HG03521 (cell line): ENCODE measurements at regions not wholly inside any gene's neighbourhood (a gene's known extent, or its start where the extent isn't known, plus 50 kb on each side); places are given as distances from the start of the nearest gene placed in this dataset.
"Not testable (repeated sequence)": the region's sequence is repeated elsewhere in the genome, so short reads cannot be mapped to it uniquely, and the experiment has no call there.

Experiments used
- ATAC-seq: cut with Tn5 transposase; IDR thresholded peaks from one replicate; pipeline ENCODE4 v1.9.1; 2021; ENCODE audit warnings: mild to moderate bottlenecking, moderate library complexity; ENCODE audit not compliant: unreplicated experiment

DNA sequence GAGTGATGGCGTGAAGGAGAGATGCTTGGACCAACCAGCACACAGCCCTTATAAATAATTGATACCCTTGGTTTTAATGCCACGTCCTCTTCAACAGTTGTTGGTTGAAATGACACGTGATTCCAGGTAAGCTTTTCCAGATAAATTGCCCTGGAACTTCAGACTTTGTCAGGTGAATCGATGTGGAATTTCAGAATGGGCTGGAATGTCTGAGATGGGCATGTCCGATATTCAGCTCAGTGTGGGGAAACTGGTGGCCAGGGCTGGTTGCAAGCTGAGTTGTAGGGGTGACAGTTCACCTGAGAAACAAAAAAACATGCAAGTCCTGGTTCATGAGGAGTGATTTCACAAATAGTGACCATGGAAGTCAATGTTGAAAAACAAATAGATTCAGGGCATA is 104.0 kb upstream of the PRKX start:
- ATAC-seq = not testable (repeated sequence)

DNA sequence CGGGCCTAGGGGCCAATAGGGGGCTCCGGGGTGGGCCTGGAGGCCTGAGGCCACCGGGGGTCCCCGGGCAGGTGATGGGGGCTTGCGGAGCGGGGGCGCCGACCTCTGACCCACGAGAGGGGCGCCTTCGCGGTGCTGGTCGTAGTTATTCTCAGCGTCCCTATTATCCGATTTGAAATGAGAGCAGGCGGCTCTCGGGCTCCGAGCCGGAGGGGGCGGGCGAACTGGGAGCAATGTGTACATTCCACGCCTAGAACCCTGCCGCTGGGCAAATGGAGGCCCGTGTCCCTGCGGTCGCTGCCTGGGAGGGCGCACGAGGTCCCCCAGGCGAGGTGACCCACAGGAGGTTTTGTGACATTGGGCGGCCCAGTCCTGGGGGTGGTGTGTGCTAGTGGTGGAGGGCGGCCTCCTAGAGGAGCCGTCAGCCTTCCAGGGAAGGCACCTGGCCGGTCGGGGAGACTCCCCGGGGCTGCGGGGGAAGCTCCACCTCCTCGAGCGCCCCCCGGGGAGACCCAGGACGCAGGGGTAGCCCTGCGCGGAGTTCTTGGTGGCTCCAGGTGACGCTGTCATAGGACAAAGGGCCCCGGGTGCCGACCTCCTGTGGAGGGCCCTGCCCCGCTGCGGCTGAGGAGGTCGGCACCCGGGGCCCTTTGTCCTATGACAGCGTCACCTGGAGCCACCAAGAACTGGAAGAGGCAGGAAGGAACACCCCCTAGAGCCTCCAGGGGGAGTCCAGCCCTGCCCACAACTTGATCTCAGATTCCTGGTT is 102.6 kb upstream of the PRKX start:
- no peak for ATAC-seq

DNA sequence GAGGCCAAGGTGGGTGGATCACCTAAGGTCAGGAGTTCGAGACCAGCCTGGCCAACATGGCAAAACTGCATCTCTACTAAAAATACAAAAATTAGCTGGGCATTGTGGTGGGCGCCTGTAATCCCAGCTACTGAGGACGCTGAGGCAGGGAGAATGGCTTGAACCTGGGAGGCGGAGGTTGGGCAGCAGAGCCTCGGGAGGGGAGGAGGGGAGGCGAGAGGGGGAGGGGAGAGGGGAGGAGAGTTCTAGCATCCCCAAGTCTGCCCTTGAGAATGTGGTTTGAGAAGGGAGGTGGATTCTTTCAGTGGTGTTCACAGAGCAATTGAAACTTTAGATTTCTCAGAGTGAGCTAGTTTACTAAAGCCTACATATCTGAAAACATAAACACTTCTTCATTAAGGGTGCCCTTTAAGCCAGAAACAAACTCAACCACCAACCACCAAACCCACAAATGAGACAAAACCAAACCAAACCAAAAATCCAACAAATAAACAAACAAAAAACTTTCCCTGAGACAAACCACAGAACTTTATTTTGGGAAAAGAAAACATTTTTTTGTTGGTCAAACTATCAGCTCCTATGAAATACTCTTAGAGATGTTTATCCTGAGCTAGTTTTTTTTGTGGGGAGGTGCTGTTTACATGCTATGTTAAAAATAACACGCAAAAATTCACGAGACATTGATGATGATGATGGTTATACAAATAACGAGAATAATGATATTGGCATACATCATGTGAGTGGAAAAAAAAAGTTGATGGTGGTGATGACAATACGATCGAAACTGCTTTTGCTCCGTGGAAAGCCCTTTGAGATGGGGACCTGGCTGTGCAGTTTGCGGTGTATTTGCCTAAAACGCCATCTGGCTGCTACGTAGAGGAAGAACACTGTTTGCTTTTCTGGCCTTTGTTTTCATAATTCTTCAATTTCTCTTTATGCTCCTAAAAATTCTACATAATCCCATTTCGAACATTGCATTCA is 98.2 kb upstream of the PRKX start:
- ATAC-seq = no peak

DNA sequence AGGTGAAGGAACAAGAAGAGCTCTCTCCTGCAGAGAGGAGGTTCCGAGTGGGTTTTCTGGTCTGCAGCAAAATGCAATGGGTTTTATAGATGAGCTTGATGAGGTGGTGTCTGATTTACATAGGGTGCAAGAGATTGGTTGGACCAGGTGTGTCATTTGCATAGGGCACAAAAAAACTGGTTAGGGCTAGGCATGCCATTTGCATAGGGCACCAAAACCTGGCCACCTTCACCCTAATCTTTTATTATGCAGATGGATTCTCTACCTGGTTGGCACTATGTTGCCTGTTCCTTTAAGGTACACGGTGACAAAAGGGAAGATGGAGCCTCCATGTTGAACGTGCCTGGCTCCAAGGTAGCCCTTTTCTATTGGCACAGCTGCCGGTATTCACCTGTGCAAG is 94.5 kb upstream of the PRKX start:
- no peak for ATAC-seq

DNA sequence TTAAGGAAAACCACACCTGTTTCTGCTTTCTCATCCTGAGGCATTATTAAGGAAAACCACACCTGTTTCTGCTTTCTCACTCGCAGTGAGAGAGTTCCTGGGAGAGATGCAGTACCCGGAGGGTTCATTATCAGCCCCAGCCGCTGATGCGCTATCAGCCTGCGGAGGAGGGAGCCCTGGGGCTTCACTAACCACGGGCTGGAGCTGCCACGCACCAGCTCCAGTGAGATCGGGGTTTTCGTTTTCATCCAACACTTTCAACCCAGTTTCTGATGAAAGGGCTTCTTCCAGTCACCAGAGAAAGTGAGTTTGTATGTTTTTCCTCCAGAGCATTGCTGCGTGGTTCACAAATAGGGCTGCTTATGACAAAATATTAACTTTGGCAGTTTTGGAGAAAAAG is 93.2 kb upstream of the PRKX start:
- ATAC-seq = no peak

DNA sequence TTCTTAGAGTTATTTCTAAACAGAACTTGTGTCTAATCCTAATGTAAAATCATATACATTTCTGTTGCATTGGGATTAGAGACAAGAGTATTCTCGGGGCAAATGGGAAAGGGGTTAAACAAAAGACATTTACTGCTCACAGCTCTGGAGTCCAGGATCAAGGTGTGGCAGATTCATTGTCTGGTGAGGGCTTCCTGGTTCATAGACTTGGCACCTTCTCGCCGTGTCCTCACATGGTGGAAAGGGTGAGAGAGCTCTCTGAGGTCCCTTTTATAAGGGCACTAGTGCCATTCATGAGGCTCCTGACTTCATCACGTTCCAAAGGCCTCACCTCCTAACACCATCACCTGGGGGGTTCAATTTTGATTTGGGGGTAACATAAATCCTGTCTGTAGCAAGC is 90.3 kb upstream of the PRKX start:
- no peak for ATAC-seq

DNA sequence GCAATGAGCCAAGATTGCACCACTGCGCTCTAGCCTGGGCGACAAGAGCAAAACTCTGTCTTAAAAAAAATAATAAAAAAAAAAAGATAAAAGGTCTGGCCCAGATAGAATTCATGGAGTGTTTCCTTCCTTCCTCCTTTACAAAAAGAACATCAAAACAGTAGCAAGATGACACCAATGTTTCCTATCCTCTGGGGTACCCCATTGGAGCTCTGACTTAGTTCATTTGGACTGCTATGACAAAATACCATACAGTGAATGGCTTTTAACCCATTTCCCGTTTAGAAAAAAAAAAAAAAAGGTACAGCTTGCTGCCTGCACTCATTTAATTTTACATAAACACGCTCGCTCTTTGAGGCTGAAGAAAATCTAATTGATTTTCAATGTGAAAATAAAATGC is 89.9 kb upstream of the PRKX start:
- no peak for ATAC-seq

DNA sequence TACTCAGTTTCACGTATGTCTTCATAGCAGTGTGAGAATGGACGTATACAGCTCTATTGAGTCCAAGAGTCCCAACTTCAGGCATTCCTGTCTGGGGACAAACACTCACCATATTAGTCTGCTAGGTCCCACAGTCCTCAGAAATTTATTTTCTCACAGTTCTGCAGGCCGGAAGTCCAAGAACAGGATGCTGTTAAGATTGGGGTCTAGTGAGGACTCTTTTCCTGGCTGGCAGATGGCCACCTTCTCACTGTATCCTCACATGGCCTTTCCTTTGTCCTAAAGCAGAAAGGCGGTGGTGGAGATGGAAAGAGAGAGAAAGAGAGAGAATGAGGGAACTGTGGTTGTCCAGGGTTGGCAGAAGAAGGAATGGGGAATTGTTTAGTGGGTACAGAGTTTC is 82.0 kb upstream of the PRKX start:
- not testable (repeated sequence) for ATAC-seq

DNA sequence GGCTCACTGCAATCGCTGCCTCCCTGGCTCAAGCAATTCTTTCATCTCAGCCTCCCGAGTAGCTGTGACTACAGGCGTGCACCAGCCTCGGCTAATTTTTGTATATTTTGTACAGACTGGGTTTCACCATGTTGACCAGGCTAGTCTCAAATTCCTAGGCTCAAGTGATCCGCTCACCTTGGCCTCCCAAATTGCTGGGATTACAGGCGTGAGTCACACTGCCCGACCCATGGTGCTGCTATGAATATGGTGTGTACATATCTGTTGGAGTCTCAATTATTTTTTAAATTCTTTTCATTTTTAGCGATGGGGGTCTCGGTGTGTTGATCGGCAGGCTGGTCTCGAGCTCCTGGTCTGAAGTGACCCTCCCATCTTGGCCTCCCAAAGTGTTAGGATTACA is 78.0 kb upstream of the PRKX start:
- no peak for ATAC-seq

DNA sequence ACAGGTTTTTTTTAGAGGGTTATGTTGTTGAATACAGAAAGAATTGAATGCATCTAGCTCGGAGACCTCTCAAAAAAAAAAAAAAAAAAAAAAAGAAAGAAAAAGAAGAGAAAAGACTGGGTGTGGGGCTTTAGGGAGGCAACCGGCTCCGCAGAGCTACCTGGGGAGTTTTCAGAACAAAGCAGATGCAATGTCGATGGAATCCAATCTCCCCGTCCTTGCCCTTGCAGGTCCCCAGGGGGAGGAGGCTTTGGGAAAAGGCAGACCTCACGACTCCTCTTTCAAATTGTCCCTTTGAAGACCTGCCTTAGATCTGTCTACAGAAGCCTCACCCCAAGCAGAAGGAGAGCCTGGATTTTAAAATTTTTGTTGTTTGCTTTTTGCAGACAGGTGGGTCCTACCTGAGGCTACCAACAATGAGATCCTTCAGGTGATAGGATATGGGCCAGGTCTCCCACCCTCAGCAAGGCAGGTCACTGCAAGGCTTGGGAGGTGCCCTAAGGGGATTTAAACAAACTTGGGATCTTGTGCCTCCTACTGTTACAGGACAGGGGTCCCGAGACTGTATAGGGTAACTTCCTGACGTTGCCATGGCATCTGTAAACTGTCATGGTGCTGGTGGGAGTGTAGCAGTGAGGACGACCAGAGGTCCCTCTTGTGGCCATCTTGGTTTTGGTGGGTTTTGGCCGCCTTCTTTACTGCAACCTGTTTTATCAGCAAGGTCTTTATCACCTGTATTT is 75.2 kb upstream of the PRKX start:
- ATAC-seq = no peak

DNA sequence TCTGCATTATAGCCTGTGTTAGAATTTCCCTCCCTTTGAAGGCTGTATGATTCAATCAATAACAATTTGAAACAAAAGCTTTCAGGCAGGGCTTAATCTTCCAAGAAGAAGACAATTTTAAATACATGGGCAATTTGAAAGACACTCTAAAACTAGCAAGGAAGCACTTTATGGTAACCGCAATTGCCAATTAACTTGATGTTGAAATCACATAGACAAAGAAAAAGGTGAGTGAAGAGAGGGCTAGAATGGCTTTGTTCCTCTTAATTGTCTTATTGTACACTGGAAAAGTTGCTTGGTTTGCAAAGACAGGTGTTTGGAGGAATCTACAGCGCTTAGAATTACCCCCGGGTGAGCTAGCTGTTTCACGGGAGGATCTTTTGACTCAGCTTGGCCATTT is 74.4 kb upstream of the PRKX start:
- no peak for ATAC-seq

DNA sequence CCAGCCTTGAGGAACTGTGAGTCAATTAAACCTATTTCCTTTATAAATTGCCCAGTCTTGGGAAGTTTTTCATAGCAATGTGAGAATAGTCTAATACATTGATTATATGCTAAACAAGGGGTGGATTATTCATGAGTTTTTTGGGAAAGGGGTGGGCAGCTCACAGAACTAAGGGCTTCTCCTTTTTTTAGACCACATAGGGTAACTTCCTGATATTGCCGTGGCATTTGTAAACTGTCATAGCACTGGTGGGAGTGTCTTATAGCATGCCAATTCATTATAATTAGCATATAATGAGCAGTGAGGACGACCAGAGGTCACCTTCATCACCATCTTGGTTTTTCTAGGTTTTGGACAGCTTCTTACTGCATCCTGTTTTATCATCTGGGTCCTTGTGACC is 72.4 kb upstream of the PRKX start:
- not testable (repeated sequence) for ATAC-seq

DNA sequence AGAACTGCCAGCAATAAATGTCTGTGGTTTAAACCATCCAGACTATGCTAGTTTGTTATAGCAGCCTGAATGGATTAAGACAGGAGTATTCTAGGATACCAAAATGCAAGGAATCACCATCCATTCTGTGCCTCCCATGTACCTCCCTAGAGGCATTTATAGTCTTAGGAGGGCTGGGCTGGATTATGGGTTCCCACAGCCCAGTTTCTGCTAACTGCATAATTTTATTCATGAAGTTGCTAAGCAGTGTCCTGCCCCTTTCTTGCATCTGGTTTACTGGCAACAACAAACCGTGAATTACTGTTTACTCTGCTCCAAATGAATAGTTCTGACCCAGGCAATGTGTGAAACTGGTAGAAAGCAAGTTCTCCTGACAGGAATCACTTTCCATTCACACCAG is 67.1 kb upstream of the PRKX start:
- ATAC-seq = no peak

DNA sequence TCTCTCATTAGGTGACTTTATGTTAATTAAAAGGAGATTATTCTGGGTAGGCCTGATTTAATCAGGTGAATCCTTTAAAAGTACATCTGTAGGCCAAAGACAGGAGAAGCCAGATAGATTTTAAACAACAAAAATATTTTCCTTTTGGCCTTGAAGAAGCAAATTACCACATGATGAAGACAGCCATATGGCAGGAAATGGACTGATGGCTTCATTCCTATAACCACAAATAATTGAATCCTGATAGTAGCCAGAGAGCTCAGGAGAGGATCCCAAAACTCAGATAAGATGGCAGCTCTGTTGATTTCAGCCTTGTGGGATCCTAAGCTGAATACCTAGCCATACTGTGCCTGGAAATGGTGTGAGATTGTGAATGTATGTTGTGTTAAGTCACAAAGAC is 66.1 kb upstream of the PRKX start:
- no peak for ATAC-seq

DNA sequence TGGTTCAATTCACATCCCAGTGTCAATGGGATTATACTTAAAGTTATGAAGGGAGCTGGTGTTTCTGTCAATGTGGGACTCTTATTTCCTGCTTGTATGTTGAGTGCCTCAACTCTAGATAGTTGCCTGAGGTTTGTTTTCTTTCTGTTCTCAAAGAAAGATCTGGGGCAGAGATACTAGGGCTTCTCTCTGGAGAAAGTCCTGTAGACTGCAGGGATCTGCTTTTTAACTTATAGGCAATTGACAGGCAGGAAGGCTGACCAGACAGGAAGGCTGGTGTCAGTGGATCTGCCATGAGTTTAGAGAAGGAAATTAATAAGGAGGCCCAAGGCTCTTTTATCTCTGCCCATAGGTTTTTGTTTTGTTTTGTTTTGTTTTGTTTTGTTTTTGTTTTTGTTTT is 64.0 kb upstream of the PRKX start:
- no peak for ATAC-seq

DNA sequence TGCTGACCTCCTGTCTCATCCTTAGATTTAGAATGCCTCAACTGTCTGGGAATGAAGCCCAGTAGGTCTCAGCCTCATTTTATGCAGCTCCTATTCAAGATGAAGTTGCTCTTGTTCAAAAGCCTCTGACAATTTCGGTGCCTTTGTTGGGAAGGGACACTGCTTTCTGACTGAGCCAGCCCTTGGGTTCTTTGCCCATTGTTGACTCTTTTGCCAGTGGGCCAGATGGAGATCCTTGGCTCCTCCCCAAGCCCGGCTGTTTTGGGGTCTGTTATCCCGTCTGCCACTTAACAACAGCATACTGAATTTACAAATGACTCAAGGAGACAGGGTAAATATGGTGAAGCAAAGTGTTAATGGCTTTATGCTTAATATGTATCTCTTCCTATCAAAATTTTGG is 58.3 kb upstream of the PRKX start:
- no peak for ATAC-seq

DNA sequence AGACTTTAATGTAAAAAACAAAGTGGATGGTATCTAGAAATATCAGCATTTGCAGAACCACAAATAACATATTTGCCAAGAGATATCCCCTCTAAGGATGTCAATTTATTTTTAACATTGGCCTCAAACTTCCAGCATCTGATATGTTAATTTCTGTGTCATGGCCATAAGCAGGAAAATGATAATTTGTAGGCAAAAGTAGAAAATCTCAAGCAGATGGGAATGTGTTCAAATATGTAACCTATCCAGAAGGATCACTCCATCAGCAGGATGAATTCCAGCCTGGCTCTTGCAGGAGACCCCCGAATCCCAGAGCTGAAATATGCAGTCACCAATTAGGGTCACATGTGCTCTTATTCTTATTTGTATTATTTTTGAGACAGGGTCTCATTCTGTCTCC is 55.4 kb upstream of the PRKX start:
- no peak for ATAC-seq
